ENCODE measurements at regions not wholly inside any gene's neighbourhood (a gene's known extent, or its start where the extent isn't known, plus 50 kb on each side); places are given as distances from the start of the nearest gene placed in this dataset.

DNA sequence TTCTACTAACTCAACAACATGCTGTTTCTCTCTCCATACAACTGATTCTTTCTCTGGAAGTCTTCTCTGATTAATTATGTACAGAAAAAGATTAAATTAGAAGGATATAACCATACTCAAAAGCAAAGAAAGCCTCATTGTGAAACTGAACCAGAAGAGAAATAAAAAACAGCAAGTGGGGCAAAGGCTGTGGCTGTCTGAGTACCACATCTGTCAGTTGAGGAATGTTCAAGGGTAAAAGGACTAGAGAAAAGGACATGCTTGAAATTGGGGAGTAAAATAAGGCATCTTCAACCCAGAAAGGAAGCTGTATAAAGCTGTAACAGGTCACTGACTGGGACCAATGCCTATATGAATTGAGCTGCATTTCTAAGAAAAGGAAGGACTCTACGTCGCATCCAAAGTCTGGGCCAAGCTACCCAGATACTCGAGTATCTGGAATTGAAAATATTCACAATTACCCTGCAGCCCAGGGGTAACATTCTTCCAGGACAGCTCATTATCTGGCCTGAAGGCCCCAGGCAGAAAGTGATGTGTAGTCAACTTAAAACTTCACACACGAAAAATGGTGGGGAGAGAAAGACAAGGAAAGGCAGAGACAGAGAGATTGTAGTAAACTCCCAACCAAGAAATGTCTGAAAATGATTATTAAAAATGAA is 356.0 kb upstream of the GALNT5 start:
- TF ChIP-seq, protein P1, sequence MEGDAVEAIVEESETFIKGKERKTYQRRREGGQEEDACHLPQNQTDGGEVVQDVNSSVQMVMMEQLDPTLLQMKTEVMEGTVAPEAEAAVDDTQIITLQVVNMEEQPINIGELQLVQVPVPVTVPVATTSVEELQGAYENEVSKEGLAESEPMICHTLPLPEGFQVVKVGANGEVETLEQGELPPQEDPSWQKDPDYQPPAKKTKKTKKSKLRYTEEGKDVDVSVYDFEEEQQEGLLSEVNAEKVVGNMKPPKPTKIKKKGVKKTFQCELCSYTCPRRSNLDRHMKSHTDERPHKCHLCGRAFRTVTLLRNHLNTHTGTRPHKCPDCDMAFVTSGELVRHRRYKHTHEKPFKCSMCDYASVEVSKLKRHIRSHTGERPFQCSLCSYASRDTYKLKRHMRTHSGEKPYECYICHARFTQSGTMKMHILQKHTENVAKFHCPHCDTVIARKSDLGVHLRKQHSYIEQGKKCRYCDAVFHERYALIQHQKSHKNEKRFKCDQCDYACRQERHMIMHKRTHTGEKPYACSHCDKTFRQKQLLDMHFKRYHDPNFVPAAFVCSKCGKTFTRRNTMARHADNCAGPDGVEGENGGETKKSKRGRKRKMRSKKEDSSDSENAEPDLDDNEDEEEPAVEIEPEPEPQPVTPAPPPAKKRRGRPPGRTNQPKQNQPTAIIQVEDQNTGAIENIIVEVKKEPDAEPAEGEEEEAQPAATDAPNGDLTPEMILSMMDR (IDR thresholded peaks at IDR 0.05; ENCODE audit: poor library complexity, severe bottlenecking): no peak
- TF ChIP-seq POLR2AphosphoS5 (IDR thresholded peaks at IDR 0.05): no peak
- TF ChIP-seq EP300 (conservative IDR thresholded peaks at IDR 0.05; ENCODE audit: poor library complexity, severe bottlenecking): no peak
- no peak for TF ChIP-seq TAF1 (IDR thresholded peaks at IDR 0.05; ENCODE audit: low read depth)
- no peak for TF ChIP-seq EZH2 (IDR thresholded peaks at IDR 0.05; ENCODE audit: borderline replicate concordance, insufficient read depth, low read length, poor library complexity, severe bottlenecking)
- no peak for TF ChIP-seq SMC3 (conservative IDR thresholded peaks at IDR 0.05; ENCODE audit: poor library complexity)
- TF ChIP-seq RAD21 (conservative IDR thresholded peaks at IDR 0.05): no peak
